ENCODE measurements at regions not wholly inside any gene's neighbourhood (a gene's known extent, or its start where the extent isn't known, plus 50 kb on each side); places are given as distances from the start of the nearest gene placed in this dataset.

GRCh38 chr3:174633342-174633741 is 225.8 kb upstream of the NAALADL2 start:
- TF ChIP-seq POLR2A (IDR thresholded peaks at IDR 0.05): no peak
- TF ChIP-seq CTCF (IDR thresholded peaks at IDR 0.05): no peak

Data from vagina (tissue), 2 donors.